ENCODE measurements at regions not wholly inside any gene's neighbourhood (a gene's known extent, or its start where the extent isn't known, plus 50 kb on each side); places are given as distances from the start of the nearest gene placed in this dataset.

DNA sequence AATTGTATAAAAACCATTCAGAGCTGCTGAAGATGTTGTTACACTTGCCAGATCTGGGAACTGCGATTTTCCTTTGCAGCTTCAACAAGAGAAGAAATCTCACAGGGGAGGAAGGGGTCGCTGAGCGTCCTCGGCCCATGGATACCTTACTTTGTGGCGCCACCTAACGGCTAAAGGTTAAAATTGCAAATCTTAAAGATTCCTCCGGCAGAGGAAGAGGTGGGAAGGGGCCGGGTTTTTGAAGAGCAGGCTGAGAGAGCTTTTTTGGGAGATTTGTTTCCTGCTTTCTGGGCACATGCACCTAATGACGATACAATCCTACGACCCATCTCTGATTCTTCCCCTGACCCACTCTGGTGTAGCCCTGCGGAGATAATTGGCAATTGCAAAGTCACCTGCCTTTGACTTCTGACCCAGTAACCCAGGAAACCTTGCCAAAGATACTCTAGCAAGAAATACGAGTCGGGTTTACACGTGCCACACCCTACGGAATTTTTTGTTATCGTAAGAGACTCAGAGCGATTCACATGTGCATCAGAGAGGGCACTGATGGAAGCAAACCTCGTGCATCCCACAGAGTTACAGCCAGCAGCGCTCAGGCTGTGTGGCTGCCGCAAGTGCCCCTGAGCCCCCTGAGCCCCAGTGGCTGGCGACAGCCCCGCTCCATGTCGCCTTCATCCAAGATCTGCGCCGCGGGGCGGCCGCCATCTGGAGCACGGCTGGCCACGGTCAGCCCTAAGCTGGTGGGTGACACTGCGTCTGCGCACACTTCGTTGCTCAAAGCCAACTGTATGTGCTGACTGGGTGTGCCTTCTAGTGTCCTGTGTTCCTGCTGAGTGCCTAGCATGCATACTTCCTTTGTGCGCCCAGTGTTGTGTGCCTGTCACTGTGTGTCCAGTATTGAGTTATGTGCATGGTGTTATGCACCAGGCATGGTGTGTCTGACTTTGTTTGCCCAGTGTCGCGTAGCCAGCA, 55.2 kb upstream of the CHRNA7 start:
- peak overlapping the region; percentile 13 for H3K4me3 Mint-ChIP-seq
- no peak overlapping the region for H3K27ac Mint-ChIP-seq
- H3K36me3 Mint-ChIP-seq (ENCODE audit: low read depth), result no peaks in the 10 kb centered on the region
- H3K27me3 Mint-ChIP-seq, result peaks cover 34% of the 10 kb centered on the region
- DNase-seq, result peak; percentile 53
- peaks cover 6% of the 10 kb centered on the region for H3K4me1 Mint-ChIP-seq
- H3K9me3 Mint-ChIP-seq, result no peaks in the 10 kb centered on the region
- ATAC-seq, result peak; percentile 19

DNA sequence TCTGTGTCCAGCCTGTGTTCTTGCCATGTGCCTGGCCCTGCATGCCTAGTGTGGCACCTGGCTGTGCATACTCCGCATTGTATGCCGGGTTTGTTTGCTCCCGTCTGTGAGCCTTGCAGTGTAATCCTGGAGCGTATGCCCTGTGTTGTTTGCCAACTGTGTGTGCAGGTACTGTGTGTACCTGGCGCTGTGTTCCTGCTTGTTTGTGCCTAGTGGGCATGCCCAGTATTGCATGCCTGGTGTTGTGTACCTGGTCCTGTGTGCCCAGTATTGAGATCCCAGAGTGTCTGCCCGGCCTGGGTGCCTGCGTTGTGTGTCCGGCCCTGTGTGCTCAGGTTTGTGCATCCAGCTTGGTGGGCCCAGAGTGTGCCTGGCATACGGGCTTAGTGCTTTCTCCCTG, 54.5 kb upstream of the CHRNA7 start:
- no peak for ATAC-seq
- H3K4me1 Mint-ChIP-seq, result peaks cover 6% of the 10 kb centered on the region
- H3K27ac Mint-ChIP-seq, result no peak overlapping the region
- no peaks in the 10 kb centered on the region for H3K9me3 Mint-ChIP-seq
- DNase-seq, result no peak
- H3K36me3 Mint-ChIP-seq (ENCODE audit: low read depth), result no peaks in the 10 kb centered on the region
- H3K4me3 Mint-ChIP-seq, result no peak overlapping the region
- H3K27me3 Mint-ChIP-seq, result peaks cover 34% of the 10 kb centered on the region

DNA sequence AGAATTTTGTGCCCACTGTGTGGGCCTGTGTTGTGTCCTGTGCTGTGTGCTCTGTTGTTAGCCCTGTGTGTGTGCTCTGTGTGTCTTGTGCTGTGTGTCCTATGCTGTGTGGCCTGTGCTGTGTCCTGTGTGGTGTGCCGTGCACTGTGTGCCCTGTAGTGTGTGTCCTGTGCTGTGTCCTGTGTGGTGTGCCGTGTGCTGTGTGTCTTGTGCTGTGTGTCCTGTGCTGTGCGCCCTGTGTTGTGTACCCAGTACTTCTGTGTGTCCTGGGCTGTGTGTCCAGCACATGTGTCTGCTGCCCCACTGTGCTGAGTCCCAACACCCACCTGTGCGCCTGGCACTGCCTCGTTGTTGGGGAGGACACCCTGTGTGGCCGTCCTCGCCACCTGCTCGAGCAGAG, 53.2 kb upstream of the CHRNA7 start:
- no peaks in the 10 kb centered on the region for H3K36me3 Mint-ChIP-seq (ENCODE audit: low read depth)
- DNase-seq, result no peak
- H3K9me3 Mint-ChIP-seq, result no peaks in the 10 kb centered on the region
- no peak overlapping the region for H3K27ac Mint-ChIP-seq
- no peak for ATAC-seq
- H3K4me3 Mint-ChIP-seq, result no peak overlapping the region
- H3K27me3 Mint-ChIP-seq, result peaks cover 34% of the 10 kb centered on the region
- H3K4me1 Mint-ChIP-seq, result peaks cover 6% of the 10 kb centered on the region

DNA sequence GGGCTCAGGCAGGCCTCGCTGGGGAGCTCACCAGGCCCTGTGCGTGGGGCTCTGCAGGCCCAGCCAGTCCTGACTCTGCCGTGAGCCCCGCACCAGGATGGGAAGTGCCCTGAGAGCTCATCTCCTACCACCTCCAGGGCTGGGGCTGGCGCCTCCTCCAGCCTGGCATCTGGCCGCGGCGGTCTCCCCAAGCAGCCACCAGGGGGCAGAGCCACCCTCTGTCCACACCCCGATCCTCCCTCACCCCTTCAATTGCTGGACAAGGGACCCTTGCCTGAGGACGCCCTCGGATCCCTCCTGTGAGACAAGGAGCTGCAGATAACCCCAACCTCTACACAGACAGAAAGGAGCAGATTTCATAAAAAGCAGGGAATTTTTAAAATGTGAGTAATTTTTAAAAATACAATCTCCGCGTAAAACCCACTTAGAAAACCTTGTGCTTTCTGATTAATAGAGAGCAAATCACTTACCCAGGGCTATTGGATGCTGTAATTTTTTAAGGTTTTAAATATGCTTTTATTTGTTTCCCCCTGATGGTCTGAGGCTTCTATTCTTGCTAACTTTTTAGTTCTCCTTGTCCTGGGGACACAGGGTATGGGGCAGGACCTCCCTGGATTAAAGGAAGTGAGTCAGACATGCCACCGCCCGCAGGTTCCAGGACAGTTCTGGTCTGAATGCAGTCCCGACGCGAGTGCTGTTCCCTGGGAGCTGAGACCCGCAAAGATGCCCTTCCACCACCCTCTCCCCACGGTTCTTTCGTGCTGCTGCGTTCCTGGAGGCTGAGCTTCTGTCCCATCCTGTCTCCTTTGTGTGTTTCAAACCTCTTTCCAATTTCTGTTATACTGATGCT, 52.3 kb upstream of the CHRNA7 start:
- H3K9me3 Mint-ChIP-seq, result no peaks in the 10 kb centered on the region
- H3K4me1 Mint-ChIP-seq, result peaks cover 6% of the 10 kb centered on the region
- H3K4me3 Mint-ChIP-seq, result no peak overlapping the region
- H3K27ac Mint-ChIP-seq, result no peak overlapping the region
- ATAC-seq (peak; percentile 51), DNase-seq (peak; percentile 72)
- H3K36me3 Mint-ChIP-seq (ENCODE audit: low read depth), result no peaks in the 10 kb centered on the region
- H3K27me3 Mint-ChIP-seq, result peaks cover 34% of the 10 kb centered on the region

Measured in activated naive CD8-positive, alpha-beta T cell treated with anti-CD3 and anti-CD28 coated beads, Interleukin-2, amount 50 U/mL, for 24 hours (primary cell).